Urinary bladder (tissue), 3 donors: ENCODE measurements at regions not wholly inside any gene's neighbourhood (a gene's known extent, or its start where the extent isn't known, plus 50 kb on each side); places are given as distances from the start of the nearest gene placed in this dataset.
"Not testable (repeated sequence)": the region's sequence is repeated elsewhere in the genome, so short reads cannot be mapped to it uniquely, and the experiment has no call there.

Experiments
- DNase-seq: peaks from one replicate; pipeline ENCODE4 v3.0.0-alpha.2; 2015; ENCODE audit errors: extremely low spot score
- H3K27ac ChIP-seq: one replicate; pipeline ENCODE4 v1.5.1; 2013; ENCODE audit warnings: low read depth, mild to moderate bottlenecking, moderate library complexity
- H3K36me3 ChIP-seq: one replicate; pipeline ENCODE4 v1.6.1; 2013; ENCODE audit warnings: mild to moderate bottlenecking, moderate library complexity; ENCODE audit not compliant: insufficient read depth
- H3K4me1 ChIP-seq: one replicate; pipeline ENCODE4 v1.6.1; 2013; ENCODE audit warnings: mild to moderate bottlenecking, moderate library complexity; ENCODE audit not compliant: insufficient read depth
- H3K4me3 ChIP-seq: one replicate; pipeline ENCODE4 v1.5.1; 2013; ENCODE audit warnings: low read depth, low read length
- WGBS: extraction: QIAGEN DNeasy Blood & Tissue Kit; methylation state at CpG from one replicate; pipeline ENCODE4 v1.1.7; 2013; 5-methylcytosine and 5-hydroxymethylcytosine counted together
- donor health status: healthy with polysubstance abuse.
- donor health status: healthy.

GRCh38 chr14:84458881-84459280 lies 1071.1 kb upstream of the FLRT2 start:
- no peaks in the 10 kb centered on the region for H3K36me3 ChIP-seq
- DNase-seq = no peak
- WGBS = 66% methylated on average over 1 of the region's 1 CpG
- H3K27ac ChIP-seq = no peak overlapping the region
- H3K4me3 ChIP-seq = no peak overlapping the region
- no peaks in the 10 kb centered on the region for H3K4me1 ChIP-seq

DNA sequence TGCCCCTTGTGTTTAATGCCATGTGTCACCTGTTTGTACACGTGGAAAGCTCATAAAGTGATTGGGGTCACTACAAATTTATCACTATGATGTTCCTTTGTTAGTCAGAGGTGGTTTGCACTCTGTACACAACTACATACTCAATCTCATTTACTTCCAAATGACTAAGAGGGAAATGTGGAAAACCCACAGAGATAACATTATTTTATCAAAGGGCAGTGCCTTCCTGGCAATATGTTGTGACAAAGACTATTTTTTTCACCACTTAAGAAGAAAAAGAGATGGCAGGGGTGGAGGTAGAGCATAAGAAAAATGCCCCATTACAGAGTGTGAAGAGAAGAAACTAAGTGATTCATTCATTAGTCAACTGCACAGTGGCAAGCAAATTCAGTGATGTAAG lies 1064.1 kb upstream of the FLRT2 start:
- Histone ChIP-seq H3K4me1 (no peaks in the 10 kb centered on the region), H3K36me3 (no peaks in the 10 kb centered on the region), H3K4me3 (no peak overlapping the region), H3K27ac (no peak overlapping the region)
- no peak for DNase-seq
- 49% methylated on average over 1 of the region's 1 CpG for WGBS

DNA sequence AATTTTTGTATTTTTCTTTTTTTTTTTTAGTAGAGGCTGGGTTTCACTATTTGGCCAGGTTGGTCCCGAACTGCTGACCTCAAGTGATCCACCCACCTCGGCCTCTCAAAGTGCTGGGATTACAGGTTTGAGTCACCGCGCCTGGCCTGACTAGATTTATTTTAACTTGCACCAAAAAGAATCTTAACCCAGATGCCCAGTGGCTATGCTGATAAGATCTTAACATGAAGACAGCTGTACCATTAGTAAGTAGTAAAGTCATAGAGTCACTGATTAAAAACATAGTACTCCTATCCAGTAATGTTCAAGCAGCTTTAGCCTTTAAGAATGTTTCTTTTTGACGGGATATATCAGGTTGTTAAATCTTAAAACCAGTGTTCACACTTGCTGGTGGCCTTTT lies 1061.8 kb upstream of the FLRT2 start:
- WGBS = 59% methylated on average over 5 of the region's 5 CpGs
- Histone ChIP-seq H3K27ac (no peak overlapping the region), H3K36me3 (no peaks in the 10 kb centered on the region), H3K4me3 (no peak overlapping the region), H3K4me1 (no peaks in the 10 kb centered on the region)
- no peak for DNase-seq

- no peak overlapping the region for H3K27ac ChIP-seq
- H3K4me3 ChIP-seq = no peak overlapping the region
- peaks cover 2% of the 10 kb centered on the region for H3K36me3 ChIP-seq
- 83% methylated on average over 2 of the region's 2 CpGs for WGBS
- H3K4me1 ChIP-seq = no peaks in the 10 kb centered on the region
- DNase-seq = no peak
Observed at GRCh38 chr14:84477996-84478395, 1051.9 kb upstream of the FLRT2 start.

- Histone ChIP-seq H3K4me3 (no peak overlapping the region), H3K4me1 (no peaks in the 10 kb centered on the region), H3K36me3 (no peaks in the 10 kb centered on the region), H3K27ac (no peak overlapping the region)
- DNase-seq = no peak
- 86% methylated on average over 5 of the region's 5 CpGs for WGBS
Observed at GRCh38 chr14:84482256-84483071, 1047.5 kb upstream of the FLRT2 start.

DNA sequence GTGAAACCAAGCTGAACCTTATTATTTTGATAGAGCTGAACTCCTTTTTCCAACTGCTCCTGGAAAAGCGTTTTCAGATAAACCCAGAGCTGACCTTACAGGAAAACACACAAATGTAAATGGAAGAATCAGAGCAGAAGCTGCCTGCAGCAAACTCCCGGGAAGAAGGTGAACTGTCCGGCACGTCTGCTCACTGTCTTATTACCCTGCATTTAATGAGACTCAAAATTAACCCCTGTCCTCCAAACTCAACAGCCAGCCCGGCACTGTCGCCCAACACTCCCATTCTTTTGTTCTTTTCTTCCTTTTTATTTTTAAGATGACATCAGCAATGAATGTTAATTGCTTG lies 1046.9 kb upstream of the FLRT2 start:
- Histone ChIP-seq H3K4me1 (no peaks in the 10 kb centered on the region), H3K27ac (no peak overlapping the region), H3K36me3 (no peaks in the 10 kb centered on the region), H3K4me3 (no peak overlapping the region)
- no peak for DNase-seq
- 70% methylated on average over 6 of the region's 6 CpGs for WGBS

DNA sequence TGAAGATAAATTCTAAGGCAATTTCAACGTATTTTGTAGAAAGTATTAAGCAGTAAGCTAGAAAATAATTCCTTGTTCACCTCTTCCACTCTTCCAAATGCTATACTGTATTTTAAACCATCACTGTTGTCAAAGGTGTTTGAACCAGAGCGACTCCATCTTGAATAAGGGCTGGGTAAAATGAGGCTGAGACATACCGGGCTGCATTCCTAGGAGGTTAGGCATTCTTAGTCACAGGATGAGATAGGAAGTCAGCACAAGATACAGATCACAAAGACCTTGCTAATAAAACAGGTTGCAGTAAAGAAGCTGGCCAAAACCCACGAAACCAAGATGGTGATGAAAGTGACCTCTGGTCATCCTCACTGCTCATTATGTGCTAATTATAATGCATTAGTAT lies 1045.7 kb upstream of the FLRT2 start:
- WGBS = 87% methylated on average over 4 of the region's 4 CpGs
- not testable (repeated sequence) for DNase-seq, H3K4me1 ChIP-seq, H3K36me3 ChIP-seq, H3K4me3 ChIP-seq, H3K27ac ChIP-seq

DNA sequence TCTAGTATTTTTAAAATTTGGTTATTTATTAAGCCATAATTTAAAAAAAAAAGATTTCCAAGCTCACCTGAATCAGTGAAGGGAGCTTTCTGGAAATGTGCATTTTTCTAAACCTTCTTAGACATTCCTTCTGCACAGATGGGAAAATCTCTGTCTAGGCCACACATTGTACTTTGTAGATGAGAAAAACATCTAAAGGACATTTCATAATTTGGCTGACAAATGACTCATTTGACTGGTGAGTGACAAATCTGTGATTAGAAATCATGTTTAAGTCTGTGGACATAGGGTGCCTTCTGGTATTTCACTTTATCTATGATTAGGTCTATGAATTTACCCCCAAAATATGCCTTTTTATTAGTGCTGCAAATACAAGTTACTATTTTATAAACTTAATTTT lies 1044.9 kb upstream of the FLRT2 start:
- Histone ChIP-seq H3K4me3 (no peak overlapping the region), H3K4me1 (no peaks in the 10 kb centered on the region), H3K27ac (no peak overlapping the region), H3K36me3 (no peaks in the 10 kb centered on the region)
- DNase-seq = no peak

DNA sequence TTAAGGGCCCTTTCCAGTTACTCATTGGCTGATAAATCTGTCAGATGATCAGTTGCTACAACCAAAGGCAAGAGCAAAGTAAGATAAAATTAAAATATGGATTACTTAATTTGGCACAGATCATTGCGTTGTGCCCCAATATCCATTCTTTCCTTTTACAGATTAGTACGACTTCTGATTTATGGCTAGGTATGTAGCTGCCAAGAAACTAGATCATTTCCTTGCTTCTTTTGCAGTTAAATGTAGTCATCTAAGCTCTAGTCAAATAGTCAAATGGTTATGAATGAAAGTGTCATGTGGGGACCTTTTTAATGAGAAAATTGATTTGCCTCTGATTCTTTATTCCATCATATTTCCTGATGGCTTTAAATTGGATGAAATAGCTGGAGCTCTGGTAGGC lies 1039.9 kb upstream of the FLRT2 start:
- Histone ChIP-seq H3K36me3 (no peaks in the 10 kb centered on the region), H3K4me3 (no peak overlapping the region), H3K4me1 (no peaks in the 10 kb centered on the region), H3K27ac (no peak overlapping the region)
- DNase-seq = no peak
- WGBS = 70% methylated on average over 2 of the region's 2 CpGs

DNA sequence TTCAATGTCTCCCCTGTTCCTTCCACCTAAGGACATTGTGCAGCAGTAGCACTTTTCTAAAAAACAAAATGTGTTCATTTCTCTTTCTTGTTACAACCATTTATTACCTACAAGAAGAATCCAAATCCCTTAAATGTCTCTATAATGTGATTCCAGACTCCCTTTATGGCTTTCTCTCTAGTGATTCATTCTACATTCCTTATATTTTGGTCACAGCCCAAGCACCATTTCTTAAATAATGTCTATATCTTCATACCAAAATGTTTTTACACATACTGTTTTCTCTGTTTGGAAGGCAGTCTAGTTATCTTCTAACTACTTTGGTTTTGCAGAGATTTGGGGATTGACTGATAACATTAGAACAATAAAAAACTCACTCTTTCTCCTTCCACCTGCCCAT lies 1037.3 kb upstream of the FLRT2 start:
- Histone ChIP-seq H3K27ac (no peak overlapping the region), H3K36me3 (no peaks in the 10 kb centered on the region), H3K4me1 (no peaks in the 10 kb centered on the region), H3K4me3 (no peak overlapping the region)
- DNase-seq = no peak

DNA sequence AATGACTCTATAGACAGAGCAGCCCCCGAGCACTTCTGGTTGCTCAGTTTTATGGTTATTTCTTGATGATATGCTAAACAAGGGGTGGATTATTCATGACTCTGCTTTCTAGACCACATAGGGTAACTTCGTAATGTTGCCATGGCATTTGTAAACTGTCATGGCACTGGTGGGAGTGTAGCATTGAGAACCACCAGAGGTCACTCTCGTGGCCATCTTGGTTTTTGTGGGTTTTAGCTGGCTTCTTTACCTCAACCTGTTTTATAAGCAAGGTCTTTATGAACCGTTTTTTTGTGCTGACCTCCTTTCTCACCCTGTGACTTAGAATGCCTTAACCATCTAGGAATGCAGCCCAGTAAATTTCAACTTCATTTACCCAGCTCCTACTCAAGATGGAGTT lies 1036.2 kb upstream of the FLRT2 start:
- H3K36me3 ChIP-seq = no peaks in the 10 kb centered on the region
- H3K4me3 ChIP-seq = no peak overlapping the region
- no peak overlapping the region for H3K27ac ChIP-seq
- WGBS = 73% methylated on average over 4 of the region's 4 CpGs
- H3K4me1 ChIP-seq = no peaks in the 10 kb centered on the region
- DNase-seq = no peak

GRCh38 chr14:84496677-84497076 lies 1033.3 kb upstream of the FLRT2 start:
- no peak for DNase-seq
- no peak overlapping the region for H3K4me3 ChIP-seq
- H3K4me1 ChIP-seq = no peaks in the 10 kb centered on the region
- H3K27ac ChIP-seq = no peak overlapping the region
- 97% methylated on average over 2 of the region's 2 CpGs for WGBS
- no peaks in the 10 kb centered on the region for H3K36me3 ChIP-seq

DNA sequence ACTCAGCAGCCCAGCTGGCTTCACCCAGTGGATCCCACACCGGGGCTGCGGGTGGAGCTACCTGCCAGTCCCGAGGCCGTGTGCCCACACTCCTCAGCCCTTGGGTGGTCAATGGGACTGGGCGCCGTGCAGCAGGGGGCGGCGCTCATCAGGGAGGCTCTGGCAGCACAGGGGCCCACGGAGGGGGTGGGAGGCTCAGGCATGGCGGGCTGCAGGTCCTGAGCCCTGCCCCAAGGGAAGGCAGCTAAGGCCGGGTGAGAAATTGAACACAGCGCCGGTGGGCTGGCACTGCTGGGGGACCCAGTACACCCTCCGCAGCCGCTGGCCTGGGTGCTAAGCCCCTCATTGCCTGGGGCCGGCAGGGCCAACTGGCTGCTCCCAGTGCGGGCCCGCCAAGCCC lies 1017.1 kb upstream of the FLRT2 start:
- 98% methylated on average over 18 of the region's 18 CpGs for WGBS
- H3K4me3 ChIP-seq, DNase-seq, H3K4me1 ChIP-seq, H3K36me3 ChIP-seq, H3K27ac ChIP-seq: not testable (repeated sequence)

GRCh38 chr14:84519836-84520235 lies 1010.1 kb upstream of the FLRT2 start:
- Histone ChIP-seq H3K27ac (no peak overlapping the region), H3K4me1 (no peaks in the 10 kb centered on the region), H3K36me3 (no peaks in the 10 kb centered on the region), H3K4me3 (no peak overlapping the region)
- WGBS = 91% methylated on average over 3 of the region's 3 CpGs
- no peak for DNase-seq
